Loucy (cell line): ENCODE measurements at regions not wholly inside any gene's neighbourhood (a gene's known extent, or its start where the extent isn't known, plus 50 kb on each side); places are given as distances from the start of the nearest gene placed in this dataset.

Source experiments
- EZH2phosphoT487 ChIP-seq: fragments of 200-600 bp; IDR thresholded peaks from 2 replicates; pipeline ENCODE4 v1.6.1; 2018; ENCODE audit warnings: antibody characterized with exemption, mild to moderate bottlenecking, moderate library complexity, borderline replicate concordance
- TF ChIP-seq, protein P1 (sequence below): fragments of 200-600 bp; sonication (generic); conservative IDR thresholded peaks from 2 replicates; pipeline ENCODE4 v1.5.1; 2014; ENCODE audit warnings: mild to moderate bottlenecking, antibody characterized with exemption, low read length

DNA sequence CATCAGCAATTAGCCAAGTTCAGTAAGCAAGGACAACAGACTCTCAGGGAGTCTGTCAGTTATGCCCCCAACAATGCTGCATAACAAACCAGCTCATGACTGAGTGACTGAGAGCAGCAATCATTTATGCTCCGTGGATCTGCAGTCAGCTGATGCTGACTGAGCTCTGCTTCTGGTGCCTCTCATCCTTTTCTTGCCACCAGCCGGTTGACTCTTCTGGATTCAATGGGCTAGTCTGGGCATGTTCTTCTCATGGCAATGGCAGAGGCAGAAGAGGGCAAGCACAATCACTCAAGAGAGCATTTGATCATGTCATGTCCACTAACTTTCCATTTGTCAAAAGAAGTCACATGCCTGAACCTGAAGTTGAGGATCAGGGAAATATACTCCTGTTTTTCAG lies 157.0 kb upstream of the NTRK2 start:
- TF ChIP-seq, protein P1, sequence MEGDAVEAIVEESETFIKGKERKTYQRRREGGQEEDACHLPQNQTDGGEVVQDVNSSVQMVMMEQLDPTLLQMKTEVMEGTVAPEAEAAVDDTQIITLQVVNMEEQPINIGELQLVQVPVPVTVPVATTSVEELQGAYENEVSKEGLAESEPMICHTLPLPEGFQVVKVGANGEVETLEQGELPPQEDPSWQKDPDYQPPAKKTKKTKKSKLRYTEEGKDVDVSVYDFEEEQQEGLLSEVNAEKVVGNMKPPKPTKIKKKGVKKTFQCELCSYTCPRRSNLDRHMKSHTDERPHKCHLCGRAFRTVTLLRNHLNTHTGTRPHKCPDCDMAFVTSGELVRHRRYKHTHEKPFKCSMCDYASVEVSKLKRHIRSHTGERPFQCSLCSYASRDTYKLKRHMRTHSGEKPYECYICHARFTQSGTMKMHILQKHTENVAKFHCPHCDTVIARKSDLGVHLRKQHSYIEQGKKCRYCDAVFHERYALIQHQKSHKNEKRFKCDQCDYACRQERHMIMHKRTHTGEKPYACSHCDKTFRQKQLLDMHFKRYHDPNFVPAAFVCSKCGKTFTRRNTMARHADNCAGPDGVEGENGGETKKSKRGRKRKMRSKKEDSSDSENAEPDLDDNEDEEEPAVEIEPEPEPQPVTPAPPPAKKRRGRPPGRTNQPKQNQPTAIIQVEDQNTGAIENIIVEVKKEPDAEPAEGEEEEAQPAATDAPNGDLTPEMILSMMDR, result no peak
- TF ChIP-seq EZH2phosphoT487, result no peak
